G401.6 (cell line): ENCODE measurements at regions not wholly inside any gene's neighbourhood (a gene's known extent, or its start where the extent isn't known, plus 50 kb on each side); places are given as distances from the start of the nearest gene placed in this dataset.
"Not testable (repeated sequence)": the region's sequence is repeated elsewhere in the genome, so short reads cannot be mapped to it uniquely, and the experiment has no call there.

Experiments
- FAIRE-seq: peaks from 2 replicates; lab custom pipeline; 2012; peaks lifted over from hg19 to GRCh38; lab: Jason Lieb, UNC

GRCh38 chr16:52727441-52727840 is 180.5 kb upstream of the TOX3 start:
- no peak for FAIRE-seq

GRCh38 chr16:52725461-52725860 is 178.5 kb upstream of the TOX3 start:
- FAIRE-seq: no peak

- no peak for FAIRE-seq
These were observed 178.1 kb upstream of the TOX3 start for GRCh38 chr16:52725043-52725442.

GRCh38 chr16:52721331-52721730 is 174.4 kb upstream of the TOX3 start:
- FAIRE-seq: no peak

- no peak for FAIRE-seq
These were observed 171.1 kb upstream of the TOX3 start for GRCh38 chr16:52718046-52718445.

GRCh38 chr16:52713740-52714139 is 166.8 kb upstream of the TOX3 start:
- FAIRE-seq: no peak

- no peak for FAIRE-seq
These were observed 162.4 kb upstream of the TOX3 start for GRCh38 chr16:52709306-52709705.

- FAIRE-seq: no peak
These were observed 161.5 kb upstream of the TOX3 start for GRCh38 chr16:52708476-52708875.

- no peak for FAIRE-seq
These were observed 160.9 kb upstream of the TOX3 start for GRCh38 chr16:52707676-52708337.

GRCh38 chr16:52705122-52705521 is 158.2 kb upstream of the TOX3 start:
- no peak for FAIRE-seq

GRCh38 chr16:52697971-52698370 is 151.0 kb upstream of the TOX3 start:
- no peak for FAIRE-seq

GRCh38 chr16:52696126-52696525 is 149.2 kb upstream of the TOX3 start:
- FAIRE-seq: no peak

GRCh38 chr16:52690468-52690867 is 143.5 kb upstream of the TOX3 start:
- no peak for FAIRE-seq

GRCh38 chr16:52680993-52681392 is 134.1 kb upstream of the TOX3 start:
- FAIRE-seq: no peak

- no peak for FAIRE-seq
These were observed 130.6 kb upstream of the TOX3 start for GRCh38 chr16:52677501-52677900.

GRCh38 chr16:52676959-52677358 is 130.0 kb upstream of the TOX3 start:
- no peak for FAIRE-seq

GRCh38 chr16:52671590-52671989 is 124.6 kb upstream of the TOX3 start:
- FAIRE-seq: no peak

GRCh38 chr16:52657924-52658323 is 111.0 kb upstream of the TOX3 start:
- no peak for FAIRE-seq

- FAIRE-seq: not testable (repeated sequence)
These were observed 109.0 kb upstream of the TOX3 start for GRCh38 chr16:52655916-52656315.

GRCh38 chr16:52655156-52655555 is 108.2 kb upstream of the TOX3 start:
- not testable (repeated sequence) for FAIRE-seq

- FAIRE-seq: no peak
These were observed 105.1 kb upstream of the TOX3 start for GRCh38 chr16:52652033-52652432.

GRCh38 chr16:52650789-52651188 is 103.8 kb upstream of the TOX3 start:
- FAIRE-seq: no peak

GRCh38 chr16:52650318-52650717 is 103.4 kb upstream of the TOX3 start:
- no peak for FAIRE-seq

GRCh38 chr16:52649870-52650269 is 102.9 kb upstream of the TOX3 start:
- FAIRE-seq: no peak

- FAIRE-seq: no peak
These were observed 100.6 kb upstream of the TOX3 start for GRCh38 chr16:52647588-52647987.
